Activated naive CD8-positive, alpha-beta T cell treated with anti-CD3 and anti-CD28 coated beads, Interleukin-2, amount 10 ng/mL, durations not matched to agents 7 days and 5 days (primary cell): ENCODE measurements at regions not wholly inside any gene's neighbourhood (a gene's known extent, or its start where the extent isn't known, plus 50 kb on each side); places are given as distances from the start of the nearest gene placed in this dataset.
A peak's percentile ranks its signal among the peaks of the same experiment; 100 is the strongest.

Source experiments
- ATAC-seq: fragments of 150-1000 bp; cut with Tn5 transposase; one replicate; pipeline ENCODE4 v1.10.0; 2021; ENCODE audit warnings: low read depth, moderate library complexity
- POLR2A ChIA-PET: fragments of 350-600 bp; sonication (Branson Sonifier 250); formaldehyde crosslinking; loops from one replicate; lab custom pipeline; 2021; ENCODE audit warnings: antibody characterized with exemption; lab: Charles Lee
- DNase-seq: peaks from one replicate; pipeline ENCODE4 v3.0.0; 2021
- H3K27ac Mint-ChIP-seq: one replicate; pipeline ENCODE4 v1.8.0; 2022; ENCODE audit warnings: mild to moderate bottlenecking, mixed read lengths
- H3K27me3 Mint-ChIP-seq: one replicate; pipeline ENCODE4 v1.8.0; 2022; ENCODE audit warnings: mild to moderate bottlenecking, moderate library complexity, mixed read lengths
- H3K36me3 Mint-ChIP-seq: one replicate; pipeline ENCODE4 v1.8.0; 2021; ENCODE audit warnings: mild to moderate bottlenecking, mixed read lengths
- H3K4me1 Mint-ChIP-seq: one replicate; pipeline ENCODE4 v1.8.0; 2021; ENCODE audit warnings: mixed read lengths
- H3K4me3 Mint-ChIP-seq: one replicate; pipeline ENCODE4 v1.8.0; 2022; ENCODE audit warnings: mild to moderate bottlenecking, moderate library complexity, mixed read lengths
- H3K9me3 Mint-ChIP-seq: one replicate; pipeline ENCODE4 v1.8.0; 2021; ENCODE audit warnings: mixed read lengths

DNA sequence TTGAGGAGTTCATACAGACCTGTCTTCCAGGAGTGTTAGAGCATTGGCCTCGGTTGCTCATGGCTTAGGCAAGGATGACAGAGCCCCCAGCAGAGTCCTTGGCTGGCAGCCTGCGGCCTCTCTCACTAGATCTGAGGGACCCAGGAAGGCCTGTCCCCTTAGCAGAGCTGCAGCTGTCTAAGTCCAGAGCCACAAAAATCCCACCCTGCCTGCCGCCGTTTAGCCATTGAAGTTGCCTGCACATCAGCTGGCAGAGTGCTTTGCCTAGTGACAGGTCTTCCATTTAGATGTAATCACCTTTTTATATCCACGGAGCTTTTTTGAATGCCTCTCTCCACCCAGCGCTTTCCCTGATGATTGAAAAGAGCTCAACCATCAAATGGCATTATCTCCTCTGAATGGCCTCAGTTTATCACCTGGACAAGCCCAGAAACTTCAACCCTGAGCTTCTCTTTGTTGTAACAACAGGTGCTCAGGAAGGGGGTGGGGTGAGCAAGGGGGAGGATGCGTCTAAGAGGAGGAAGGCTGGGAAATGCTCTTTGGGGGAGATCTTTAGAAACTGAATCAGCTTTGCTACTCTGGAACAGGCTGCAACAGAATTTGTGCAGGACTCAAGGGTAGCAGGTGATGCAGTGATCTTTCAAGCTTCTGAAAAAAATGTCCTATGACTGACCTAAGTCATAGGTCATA, 71.9 kb downstream of the TNP1 start:
- no peak overlapping the region for H3K27ac Mint-ChIP-seq
- ATAC-seq (no peak), DNase-seq (no peak)
- no peaks in the 10 kb centered on the region for H3K36me3 Mint-ChIP-seq
- H3K9me3 Mint-ChIP-seq, result no peaks in the 10 kb centered on the region
- peaks cover 10% of the 10 kb centered on the region for H3K27me3 Mint-ChIP-seq
- no peak overlapping the region for H3K4me3 Mint-ChIP-seq
- no peaks in the 10 kb centered on the region for H3K4me1 Mint-ChIP-seq
- POLR2A ChIA-PET, result no interaction called here

DNA sequence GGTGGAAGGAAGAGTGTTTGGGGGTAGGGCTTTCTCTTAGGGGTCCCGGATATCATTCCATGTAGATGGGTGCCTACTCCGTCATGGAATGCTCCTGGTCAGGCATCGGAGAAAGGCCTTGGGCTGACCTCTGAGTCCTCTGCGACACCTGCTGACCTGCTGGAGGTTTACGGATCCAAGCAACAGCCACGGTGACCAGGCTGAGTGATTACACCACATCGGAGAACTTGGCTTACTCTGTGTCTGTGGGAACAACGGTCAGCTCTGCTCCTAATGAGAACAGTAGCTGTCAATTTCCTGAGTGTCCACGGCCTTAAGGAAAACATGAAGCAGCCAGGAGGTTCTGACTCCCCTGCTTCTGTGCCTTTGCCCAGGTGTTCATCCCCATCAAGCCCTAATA, 73.2 kb downstream of the TNP1 start:
- Mint-ChIP-seq H3K27me3 (peaks cover 14% of the 10 kb centered on the region), H3K4me3 (no peak overlapping the region), H3K9me3 (no peaks in the 10 kb centered on the region), H3K36me3 (no peaks in the 10 kb centered on the region), H3K4me1 (no peaks in the 10 kb centered on the region), H3K27ac (no peak overlapping the region)
- POLR2A ChIA-PET, result no interaction called here
- no peak for ATAC-seq
- DNase-seq, result no peak

DNA sequence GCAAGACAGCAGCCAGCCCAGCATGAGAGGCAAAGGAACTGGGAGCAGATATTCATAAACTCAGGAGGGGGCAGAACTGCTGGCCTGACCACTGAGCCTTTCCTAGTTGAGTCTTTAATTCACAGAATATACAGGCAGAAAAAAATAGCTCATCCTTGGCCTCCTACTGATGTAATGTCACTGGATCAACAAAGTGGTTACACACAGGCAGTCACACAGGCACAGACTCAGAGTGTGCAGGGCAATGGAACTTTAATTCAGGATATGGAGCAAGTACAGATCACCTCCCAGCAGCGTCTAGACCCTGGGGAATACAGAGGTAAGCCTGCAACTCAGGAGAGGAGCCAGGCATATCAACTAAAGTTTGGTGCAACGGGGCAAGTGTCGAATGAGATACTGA, 75.4 kb downstream of the TNP1 start:
- Mint-ChIP-seq H3K27me3 (peaks cover 18% of the 10 kb centered on the region), H3K27ac (no peak overlapping the region), H3K4me1 (peaks cover 3% of the 10 kb centered on the region), H3K9me3 (no peaks in the 10 kb centered on the region), H3K36me3 (no peaks in the 10 kb centered on the region), H3K4me3 (no peak overlapping the region)
- DNase-seq (no peak), ATAC-seq (no peak)
- POLR2A ChIA-PET, result no interaction called here

DNA sequence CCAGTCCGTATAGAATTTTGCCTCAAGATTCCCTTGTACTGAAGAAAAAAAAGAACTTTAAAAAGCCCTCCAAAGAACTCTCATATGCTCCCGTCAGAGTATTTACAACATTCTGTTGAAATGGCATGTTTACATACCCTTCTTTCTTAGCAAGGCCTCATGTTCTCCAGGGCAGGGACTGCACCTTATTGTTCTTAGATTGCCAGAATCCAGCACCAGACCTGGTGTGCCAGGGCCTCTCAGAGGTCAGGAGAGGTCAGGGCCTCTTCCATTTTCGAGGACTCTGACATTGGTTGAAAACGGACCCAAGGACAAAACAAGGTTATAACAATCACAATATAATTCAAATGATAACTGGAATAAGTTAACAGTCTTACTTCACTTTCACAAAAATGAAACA, 78.2 kb downstream of the TNP1 start:
- no peak overlapping the region for H3K4me3 Mint-ChIP-seq
- no peaks in the 10 kb centered on the region for H3K9me3 Mint-ChIP-seq
- no peaks in the 10 kb centered on the region for H3K36me3 Mint-ChIP-seq
- peaks cover 6% of the 10 kb centered on the region for H3K4me1 Mint-ChIP-seq
- H3K27ac Mint-ChIP-seq, result no peak overlapping the region
- ATAC-seq (no peak), DNase-seq (no peak)
- POLR2A ChIA-PET, result no interaction called here
- peaks cover 16% of the 10 kb centered on the region for H3K27me3 Mint-ChIP-seq

DNA sequence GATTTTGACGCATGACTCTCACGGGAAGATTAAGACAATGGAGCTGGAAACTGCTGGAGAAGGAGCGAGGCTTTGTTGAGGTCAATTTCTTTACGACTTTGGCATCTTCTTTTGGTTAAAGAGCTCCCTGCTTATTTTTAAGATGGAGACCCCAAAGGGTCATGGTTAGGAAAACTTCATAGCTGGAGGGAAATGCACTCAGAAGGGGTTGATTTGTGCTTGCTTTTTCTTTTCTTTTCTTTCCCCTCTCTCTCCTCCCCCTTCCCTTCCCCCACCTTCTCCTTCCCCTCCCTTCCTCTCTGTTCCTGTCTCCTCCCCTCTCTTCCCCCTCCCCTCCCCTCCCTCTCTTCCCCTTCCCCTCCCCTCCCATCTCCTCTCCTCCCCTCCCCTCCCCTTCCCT, 79.0 kb downstream of the TNP1 start:
- no peaks in the 10 kb centered on the region for H3K9me3 Mint-ChIP-seq
- H3K27me3 Mint-ChIP-seq, result peaks cover 15% of the 10 kb centered on the region
- H3K36me3 Mint-ChIP-seq, result no peaks in the 10 kb centered on the region
- H3K4me1 Mint-ChIP-seq, result peaks cover 7% of the 10 kb centered on the region
- no peak overlapping the region for H3K4me3 Mint-ChIP-seq
- H3K27ac Mint-ChIP-seq, result no peak overlapping the region
- POLR2A ChIA-PET, result no interaction called here
- ATAC-seq (no peak), DNase-seq (no peak)

DNA sequence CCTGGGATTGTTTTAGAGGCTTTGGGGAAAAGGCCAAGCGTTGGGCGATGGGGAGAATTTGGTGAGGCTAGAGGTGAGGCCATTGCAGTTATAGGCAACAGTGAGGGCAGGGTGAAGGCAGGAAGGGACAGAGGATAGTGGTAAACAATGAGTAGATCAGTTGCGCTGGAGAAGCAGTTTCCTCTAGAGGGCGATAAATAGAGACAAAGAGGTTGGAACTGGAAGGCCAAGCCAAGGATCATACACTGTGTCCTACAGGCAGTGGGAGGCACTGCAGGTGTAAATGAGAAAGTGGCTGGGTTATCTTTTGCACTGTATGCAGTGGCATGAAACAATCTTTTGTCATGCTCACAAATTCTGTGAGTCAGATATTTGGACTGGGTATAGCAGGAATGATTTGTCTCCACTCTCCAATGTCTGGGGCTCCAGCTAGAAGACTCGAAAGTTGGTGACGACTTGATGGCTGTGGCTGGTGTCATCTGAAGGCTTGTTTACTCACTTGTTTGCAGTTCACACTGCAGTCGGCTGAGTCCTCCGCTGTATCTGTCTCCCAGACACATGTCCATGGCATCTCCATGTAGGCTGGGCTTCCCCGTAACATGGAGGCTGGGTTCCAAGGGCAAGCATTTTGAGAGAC, 82.1 kb downstream of the TNP1 start:
- Mint-ChIP-seq H3K36me3 (no peaks in the 10 kb centered on the region), H3K27ac (no peak overlapping the region), H3K4me1 (peaks cover 7% of the 10 kb centered on the region), H3K9me3 (no peaks in the 10 kb centered on the region), H3K27me3 (peaks cover 13% of the 10 kb centered on the region), H3K4me3 (no peak overlapping the region)
- DNase-seq, result peak; percentile 44
- POLR2A ChIA-PET, result no interaction called here
- ATAC-seq, result peak; percentile 96

DNA sequence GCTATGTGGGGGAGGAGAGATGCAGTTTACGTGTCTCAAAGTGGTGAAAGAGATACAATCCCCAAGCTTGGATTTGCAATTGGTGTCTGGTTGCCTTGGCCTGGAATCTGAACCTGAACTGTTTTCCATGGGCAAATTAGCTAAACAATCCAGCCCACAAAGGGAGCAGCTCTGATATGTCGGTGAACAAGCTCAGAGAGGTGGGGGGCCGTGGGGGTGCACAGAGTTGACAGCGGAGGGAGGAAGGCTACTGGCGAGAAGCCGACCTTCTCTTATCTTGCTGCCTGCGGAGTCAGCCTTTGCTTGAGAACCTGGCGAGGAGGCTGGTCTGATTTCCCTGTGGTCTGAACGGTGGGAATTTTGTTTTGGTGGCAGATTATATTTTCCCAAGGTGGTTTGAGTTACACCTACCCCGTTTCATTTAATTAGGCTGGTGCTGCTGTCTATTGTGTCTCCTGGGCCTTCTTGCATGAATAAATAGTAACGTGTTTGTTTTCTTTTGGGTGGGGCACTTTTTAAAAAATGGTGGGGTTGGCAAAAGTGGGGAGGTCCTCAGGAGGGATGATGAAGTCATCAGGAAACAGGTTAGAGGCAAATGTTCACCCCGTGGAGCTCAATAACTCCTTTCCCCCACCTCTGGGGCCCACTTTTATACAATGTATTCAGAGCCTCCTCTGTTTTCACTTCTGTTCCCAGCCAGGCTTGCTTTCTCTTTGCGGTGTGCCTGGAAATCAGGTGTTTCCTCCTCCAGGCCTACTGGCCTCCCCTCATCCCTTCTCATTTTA, 80.9 kb upstream of the IGFBP5 start:
- no peak overlapping the region for H3K4me3 Mint-ChIP-seq
- no peak overlapping the region for H3K27ac Mint-ChIP-seq
- peaks cover 15% of the 10 kb centered on the region for H3K27me3 Mint-ChIP-seq
- H3K4me1 Mint-ChIP-seq, result peaks cover 9% of the 10 kb centered on the region
- DNase-seq, result no peak
- POLR2A ChIA-PET, result no interaction called here
- no peak for ATAC-seq
- H3K9me3 Mint-ChIP-seq, result peaks cover 2% of the 10 kb centered on the region
- H3K36me3 Mint-ChIP-seq, result no peaks in the 10 kb centered on the region

DNA sequence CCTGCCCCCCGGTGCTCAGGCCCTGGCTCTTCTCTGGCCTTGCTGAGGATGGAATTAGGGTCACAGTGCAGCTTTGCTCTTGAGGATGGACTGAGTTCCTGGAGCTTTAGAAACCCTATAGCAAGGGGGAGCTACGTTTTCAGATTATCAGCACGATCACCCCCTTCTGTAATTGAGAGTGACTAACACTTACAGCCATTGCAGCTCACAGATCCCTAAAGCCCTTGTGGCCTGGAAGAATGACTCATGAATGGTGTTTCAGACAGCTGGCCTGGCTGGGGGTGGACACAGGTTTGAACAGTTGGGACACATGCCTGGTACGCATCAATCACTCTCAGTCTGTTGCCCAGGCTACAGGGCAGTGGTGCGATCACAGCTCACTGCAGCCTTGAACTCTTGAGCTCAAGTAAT, 79.7 kb upstream of the IGFBP5 start:
- Mint-ChIP-seq H3K4me3 (no peak overlapping the region), H3K36me3 (no peaks in the 10 kb centered on the region), H3K9me3 (peaks cover 2% of the 10 kb centered on the region), H3K27me3 (peaks cover 15% of the 10 kb centered on the region), H3K27ac (no peak overlapping the region), H3K4me1 (peaks cover 8% of the 10 kb centered on the region)
- POLR2A ChIA-PET, result no interaction called here
- no peak for ATAC-seq
- DNase-seq, result no peak

DNA sequence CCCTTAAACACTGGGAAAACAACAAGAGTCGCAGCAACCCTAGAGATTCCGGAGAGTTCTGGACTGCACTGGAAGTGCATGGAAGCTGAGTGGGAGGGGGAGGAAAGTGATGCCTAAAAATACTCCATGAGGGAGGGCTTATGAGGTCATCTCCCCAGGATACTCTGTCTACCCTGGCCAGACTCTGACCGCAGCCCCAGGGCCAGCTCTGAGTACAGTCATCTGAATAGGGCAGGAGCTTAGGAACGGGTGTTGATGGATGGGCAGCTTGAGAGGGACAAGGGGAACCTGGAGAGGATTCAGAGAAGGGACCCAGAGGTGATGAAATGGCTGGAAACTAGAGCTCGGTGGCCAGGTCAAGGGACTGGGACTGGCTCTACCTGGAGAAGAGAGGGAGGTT, 79.3 kb upstream of the IGFBP5 start:
- H3K27me3 Mint-ChIP-seq, result peaks cover 16% of the 10 kb centered on the region
- POLR2A ChIA-PET, result no interaction called here
- no peak for DNase-seq
- H3K4me3 Mint-ChIP-seq, result no peak overlapping the region
- peaks cover 2% of the 10 kb centered on the region for H3K9me3 Mint-ChIP-seq
- H3K4me1 Mint-ChIP-seq, result peaks cover 8% of the 10 kb centered on the region
- H3K27ac Mint-ChIP-seq, result no peak overlapping the region
- H3K36me3 Mint-ChIP-seq, result no peaks in the 10 kb centered on the region
- ATAC-seq, result no peak

DNA sequence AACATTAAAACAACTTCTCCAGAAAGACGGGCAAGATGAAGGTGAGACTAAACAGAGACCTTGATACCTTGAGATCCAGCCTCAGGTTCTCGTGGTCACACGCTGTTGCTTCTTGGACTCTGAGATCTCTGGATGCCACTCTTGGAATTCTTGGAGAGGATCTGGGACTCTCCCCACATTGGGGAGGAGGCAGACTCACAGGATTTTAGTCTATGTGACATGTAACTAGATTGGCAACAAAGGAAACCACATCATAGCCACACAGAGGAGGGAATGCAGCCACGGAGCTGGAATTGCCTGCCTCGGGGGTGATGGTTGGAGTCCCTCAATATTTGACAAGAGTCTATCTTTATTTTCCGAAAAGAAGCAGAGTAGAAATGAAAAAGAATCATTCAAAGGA, 78.8 kb upstream of the IGFBP5 start:
- Mint-ChIP-seq H3K9me3 (peaks cover 2% of the 10 kb centered on the region), H3K4me3 (no peak overlapping the region), H3K36me3 (no peaks in the 10 kb centered on the region), H3K27me3 (peaks cover 11% of the 10 kb centered on the region), H3K27ac (peak overlapping the region; percentile 31), H3K4me1 (peaks cover 8% of the 10 kb centered on the region)
- POLR2A ChIA-PET, result no interaction called here
- no peak for DNase-seq
- no peak for ATAC-seq

DNA sequence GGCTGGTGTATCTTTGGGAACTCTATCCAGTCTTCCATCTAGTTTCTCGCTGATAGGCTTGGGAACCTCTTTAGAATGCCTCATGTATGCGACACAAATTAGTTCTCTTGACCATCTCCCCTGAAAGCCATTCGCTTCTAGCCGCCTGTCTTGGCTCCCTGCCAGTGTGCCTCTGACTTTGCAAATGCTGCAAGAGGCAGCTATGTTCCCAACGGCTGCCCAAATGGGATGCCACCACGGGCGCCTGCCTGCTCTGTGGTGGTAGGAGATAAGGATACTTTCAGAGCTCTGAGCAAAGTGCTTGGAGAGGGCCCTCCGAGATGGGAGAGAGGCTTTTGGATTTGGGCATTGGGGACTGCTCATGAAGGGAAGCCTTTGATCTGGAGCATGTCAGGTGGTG, 77.7 kb upstream of the IGFBP5 start:
- ATAC-seq (no peak), DNase-seq (no peak)
- no peak overlapping the region for H3K4me3 Mint-ChIP-seq
- no peak overlapping the region for H3K27ac Mint-ChIP-seq
- no peaks in the 10 kb centered on the region for H3K36me3 Mint-ChIP-seq
- H3K4me1 Mint-ChIP-seq, result peaks cover 8% of the 10 kb centered on the region
- H3K9me3 Mint-ChIP-seq, result peaks cover 2% of the 10 kb centered on the region
- POLR2A ChIA-PET, result no interaction called here
- peaks cover 14% of the 10 kb centered on the region for H3K27me3 Mint-ChIP-seq

DNA sequence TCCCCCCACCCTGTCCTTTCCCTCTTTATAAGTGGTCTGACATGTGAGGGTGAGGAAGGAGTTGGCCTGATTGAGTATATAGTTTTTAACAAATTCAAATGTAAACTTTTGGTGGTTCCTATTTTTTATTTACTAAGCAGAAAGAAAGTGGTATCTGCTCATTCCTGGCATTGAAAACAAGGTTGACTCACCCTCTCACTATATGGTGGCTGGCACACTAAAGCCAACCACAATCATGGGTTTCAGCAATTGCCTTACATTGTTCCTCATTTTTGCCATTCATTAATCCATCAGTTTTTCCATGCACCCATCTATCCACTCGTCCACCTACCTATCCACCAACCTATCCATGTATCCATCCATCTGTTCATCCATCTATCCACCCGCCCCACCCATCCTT, 75.4 kb upstream of the IGFBP5 start:
- Mint-ChIP-seq H3K9me3 (peaks cover 2% of the 10 kb centered on the region), H3K4me1 (peaks cover 5% of the 10 kb centered on the region), H3K4me3 (no peak overlapping the region), H3K27me3 (peaks cover 20% of the 10 kb centered on the region), H3K36me3 (no peaks in the 10 kb centered on the region), H3K27ac (no peak overlapping the region)
- ATAC-seq (no peak), DNase-seq (no peak)
- POLR2A ChIA-PET, result no interaction called here

DNA sequence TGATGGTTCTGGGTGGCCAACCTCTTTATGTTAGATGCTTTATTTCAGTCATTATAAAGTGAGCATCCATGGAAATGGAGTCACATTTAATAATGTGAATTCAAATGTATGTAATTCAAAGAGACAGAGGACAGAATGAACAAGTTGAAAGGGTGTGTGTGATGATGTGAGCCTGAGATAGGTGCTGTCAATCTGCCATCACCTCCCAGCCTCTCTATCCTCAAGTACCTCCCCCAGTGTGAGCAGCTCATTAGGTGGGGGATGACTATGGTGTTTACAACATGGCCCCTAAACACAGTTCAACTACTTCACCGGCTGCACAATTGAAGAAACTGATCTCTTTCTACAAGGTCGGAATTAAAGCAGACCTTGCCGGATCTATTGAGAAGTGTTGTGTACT, 74.7 kb upstream of the IGFBP5 start:
- no peaks in the 10 kb centered on the region for H3K36me3 Mint-ChIP-seq
- H3K4me1 Mint-ChIP-seq, result peaks cover 6% of the 10 kb centered on the region
- POLR2A ChIA-PET, result no interaction called here
- no peak overlapping the region for H3K4me3 Mint-ChIP-seq
- ATAC-seq, result no peak
- peaks cover 2% of the 10 kb centered on the region for H3K9me3 Mint-ChIP-seq
- DNase-seq, result no peak
- no peak overlapping the region for H3K27ac Mint-ChIP-seq
- peaks cover 25% of the 10 kb centered on the region for H3K27me3 Mint-ChIP-seq

DNA sequence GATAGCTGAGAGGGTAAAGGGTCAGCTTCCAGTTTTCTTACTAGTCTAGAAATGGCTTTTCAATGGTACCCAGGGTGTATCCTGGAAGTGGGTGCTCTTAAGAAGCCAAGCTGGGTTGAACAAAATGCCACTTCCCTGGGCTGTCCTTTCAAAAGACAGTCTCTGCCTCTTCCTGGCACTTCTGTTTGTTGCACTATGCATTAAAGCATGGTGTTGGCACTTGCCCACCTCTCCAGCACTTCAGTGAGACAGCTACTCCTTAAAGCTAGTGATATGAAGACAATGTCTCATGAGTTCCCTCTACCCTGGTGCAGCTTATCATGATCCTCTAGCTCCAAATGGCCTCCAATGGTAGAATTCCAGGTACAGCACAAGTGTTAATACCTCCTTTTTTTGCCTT, 74.3 kb upstream of the IGFBP5 start:
- POLR2A ChIA-PET, result no interaction called here
- DNase-seq (no peak), ATAC-seq (no peak)
- peaks cover 2% of the 10 kb centered on the region for H3K9me3 Mint-ChIP-seq
- no peaks in the 10 kb centered on the region for H3K36me3 Mint-ChIP-seq
- no peak overlapping the region for H3K4me3 Mint-ChIP-seq
- peaks cover 25% of the 10 kb centered on the region for H3K27me3 Mint-ChIP-seq
- peaks cover 6% of the 10 kb centered on the region for H3K4me1 Mint-ChIP-seq
- H3K27ac Mint-ChIP-seq, result no peak overlapping the region
